Tibial nerve (tissue), 3 donors: ENCODE measurements at regions not wholly inside any gene's neighbourhood (a gene's known extent, or its start where the extent isn't known, plus 50 kb on each side); places are given as distances from the start of the nearest gene placed in this dataset.

Experiments
- CTCF ChIP-seq, 5 experiments: fragments of 200-600 bp in 3 of 5; fragments of 450-650 bp in 2 of 5; sonication (generic) in 3 of 5; IDR thresholded peaks; one replicate each; pipeline ENCODE4 v1.5.1; 2016 to 2019; ENCODE audit warnings: antibody characterized with exemption in 5 of 5, mild to moderate bottlenecking in 3 of 5, moderate library complexity in 2 of 5
- POLR2A ChIP-seq, 2 donors: fragments of 450-650 bp; IDR thresholded peaks; one replicate each; pipeline ENCODE4 v1.6.1; 2017; ENCODE audit warnings: antibody characterized with exemption in 2 of 2, mild to moderate bottlenecking in 2 of 2, moderate library complexity in 2 of 2

GRCh38 chr13:36582977-36583376, 90.8 kb upstream of the SERTM1 start:
- no peak for TF ChIP-seq POLR2A (IDR thresholded peaks at IDR 0.05)
- no peak for TF ChIP-seq CTCF (IDR thresholded peaks at IDR 0.05)
